ENCODE measurements at regions not wholly inside any gene's neighbourhood (a gene's known extent, or its start where the extent isn't known, plus 50 kb on each side); places are given as distances from the start of the nearest gene placed in this dataset.
"Not testable (repeated sequence)": the region's sequence is repeated elsewhere in the genome, so short reads cannot be mapped to it uniquely, and the experiment has no call there.

DNA sequence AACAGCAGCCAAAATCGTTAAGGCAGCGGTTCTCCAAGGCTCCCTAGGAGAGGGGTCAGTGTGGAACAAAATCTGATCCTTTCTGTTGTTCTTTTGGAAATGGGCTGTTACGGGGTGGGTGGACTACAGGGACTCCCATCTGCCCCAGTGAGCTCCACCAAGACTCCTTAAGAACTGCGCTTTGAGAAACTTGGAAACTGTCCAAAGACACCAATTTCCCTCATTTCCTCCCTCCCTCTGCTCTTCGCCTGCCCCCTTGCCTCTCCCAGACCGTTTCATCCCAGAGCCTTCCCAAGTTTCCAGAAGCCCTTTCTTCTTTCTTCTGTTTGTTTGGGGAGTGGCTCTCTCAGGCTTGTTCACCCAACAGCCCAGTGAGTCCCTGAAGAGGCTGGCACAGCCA, 205.4 kb downstream of the COPRS start:
- intact Hi-C loops (cut with DNase I) = loop anchor here in 1 of 2 donors (5.0 kb wide), 1 partner anchor 56 kb away; no protein-coding TSS in a partner anchor
- no peak for ATAC-seq
- no peak for DNase-seq

DNA sequence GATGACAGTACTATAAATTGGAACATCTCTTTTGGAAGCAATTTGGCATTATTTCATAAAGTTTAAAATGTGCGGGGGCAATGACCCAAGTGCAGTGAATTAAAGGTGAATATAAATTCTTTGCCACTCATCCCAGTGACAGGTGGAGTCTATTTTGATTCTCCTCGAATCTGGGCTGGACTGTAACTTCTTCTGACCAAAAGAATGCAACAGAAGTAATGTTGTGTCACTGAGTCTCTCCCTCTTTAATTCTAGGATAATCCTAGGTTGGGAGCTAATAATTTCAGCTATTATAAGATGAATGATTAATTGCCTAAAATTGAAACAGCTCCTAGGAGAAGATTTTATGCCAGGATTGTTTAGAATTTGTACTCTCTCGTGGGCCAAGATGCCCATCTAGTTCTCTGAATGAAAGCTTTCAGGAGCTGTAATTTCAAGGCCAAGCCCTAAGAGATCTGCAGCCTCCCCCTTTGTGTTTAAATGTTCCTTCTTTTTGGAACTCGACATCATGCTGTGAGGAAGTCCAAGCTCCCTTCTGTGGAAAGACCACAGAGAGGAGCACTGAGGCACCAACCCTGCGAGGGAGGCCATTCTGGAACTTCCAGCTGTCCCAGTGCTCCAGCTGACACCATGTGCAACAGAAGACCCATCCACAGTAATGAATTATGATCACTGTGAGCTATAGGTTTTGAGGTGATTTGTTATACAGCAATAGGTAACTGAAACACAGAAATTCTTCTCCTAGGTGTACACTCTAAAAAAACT, 208.1 kb downstream of the COPRS start:
- DNase-seq (no peak), ATAC-seq (no peak)
- intact Hi-C loops (cut with DNase I) = loop anchor here in 1 of 2 donors (5.0 kb wide), 1 partner anchor 54 kb away; no protein-coding TSS in a partner anchor

DNA sequence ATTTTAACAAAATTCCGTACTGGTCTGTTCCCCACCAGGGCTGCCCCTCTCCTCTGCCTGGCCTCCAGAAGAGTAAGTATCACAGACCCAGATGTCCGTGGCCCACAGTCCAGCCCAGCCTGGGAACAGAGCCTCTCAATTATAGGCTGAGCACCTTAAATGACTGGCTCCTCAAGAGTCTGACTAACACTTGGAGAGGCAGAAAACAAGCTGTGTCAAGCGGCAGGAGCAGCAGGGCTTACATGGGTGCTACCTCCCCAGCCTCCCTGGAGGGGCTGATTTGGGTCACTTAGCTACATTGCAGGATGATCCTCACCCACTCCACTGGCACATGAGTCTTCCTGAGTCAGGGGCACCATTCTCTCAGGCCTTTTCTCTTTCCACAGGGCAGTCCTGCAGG, 209.7 kb downstream of the COPRS start:
- ATAC-seq (no peak), DNase-seq (no peak)
- intact Hi-C loops (cut with DNase I) = no loop called here

DNA sequence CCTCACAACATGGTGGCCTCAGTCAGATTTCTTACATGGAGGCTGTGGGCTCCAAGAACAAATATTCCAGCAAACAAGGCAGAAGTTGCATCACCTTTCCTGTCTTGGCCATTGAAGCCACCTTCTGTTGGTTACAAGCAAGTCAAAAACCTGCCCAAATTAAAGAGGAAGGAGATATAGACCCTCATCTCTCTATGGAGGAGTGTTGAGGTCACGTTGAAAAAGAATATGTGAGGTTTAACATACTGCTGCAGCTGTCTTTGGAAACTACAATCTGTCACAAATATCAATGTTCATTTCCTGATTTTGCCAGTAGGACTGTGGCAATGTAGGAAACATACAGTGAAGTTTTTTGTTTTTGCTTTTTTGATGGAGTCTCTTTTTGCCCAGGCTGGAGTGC, 211.4 kb downstream of the COPRS start:
- no peak for ATAC-seq
- no peak for DNase-seq
- intact Hi-C loops (cut with DNase I) = no loop called here

DNA sequence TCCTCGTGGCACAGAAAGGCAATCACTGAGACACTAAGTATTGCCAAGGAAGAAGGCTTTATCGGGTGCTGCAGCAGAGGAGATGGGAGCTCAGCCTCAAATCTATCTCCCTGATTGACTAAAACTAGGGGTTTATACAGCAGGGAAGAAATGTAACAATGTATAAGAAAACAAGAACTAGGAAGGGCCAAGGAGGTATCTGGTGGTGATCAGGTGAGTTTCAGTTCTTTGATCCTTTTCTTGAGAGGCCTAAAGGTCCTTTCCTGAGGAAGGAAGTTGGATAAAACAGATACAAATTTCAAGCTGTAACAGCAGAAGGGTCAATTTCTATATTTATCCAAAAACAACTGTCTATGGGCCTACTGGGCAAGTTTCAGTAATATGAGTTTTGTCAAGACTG, 212.4 kb downstream of the COPRS start:
- DNase-seq (no peak), ATAC-seq (no peak)
- intact Hi-C loops (cut with DNase I) = no loop called here

DNA sequence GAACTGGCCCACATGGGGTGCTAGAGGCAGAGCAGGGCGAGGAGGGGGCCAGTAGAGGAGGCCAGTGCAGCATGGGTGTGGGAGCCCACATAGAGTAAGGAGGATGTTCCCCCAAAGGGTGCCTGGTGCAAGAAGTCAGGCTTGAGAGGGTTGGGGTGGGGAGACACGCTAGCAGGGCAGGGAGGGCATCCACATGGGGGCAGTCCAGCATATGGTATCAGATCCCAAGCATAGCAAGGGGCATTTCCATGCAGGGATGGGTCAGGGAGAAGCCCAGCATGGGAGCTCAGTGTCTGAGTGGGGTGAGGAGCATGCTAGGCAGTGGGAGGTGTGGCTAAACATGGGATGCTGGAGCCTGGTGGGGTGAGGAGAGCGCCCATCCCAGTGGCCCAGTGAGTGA, 213.7 kb downstream of the COPRS start:
- no peak for DNase-seq
- intact Hi-C loops (cut with DNase I) = no loop called here
- ATAC-seq = no peak

DNA sequence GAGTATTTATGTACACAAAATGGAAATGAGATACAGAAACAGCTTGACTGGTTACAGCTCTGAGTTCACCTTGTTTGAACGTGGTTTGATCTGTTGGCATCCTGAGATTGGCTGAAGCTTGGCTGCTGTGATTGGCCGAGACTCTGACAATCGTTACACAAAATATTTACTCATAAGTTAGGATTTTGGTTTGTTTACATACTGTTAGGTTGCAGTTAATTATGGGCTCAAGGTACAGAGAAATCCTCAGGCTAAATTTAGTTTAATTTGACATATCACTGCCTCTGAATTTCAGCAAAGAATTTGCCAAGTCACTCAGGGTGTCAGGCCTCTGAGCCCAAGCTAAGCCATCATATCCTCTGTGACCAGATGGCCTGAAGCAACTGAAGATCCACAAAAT, 227.3 kb downstream of the COPRS start:
- intact Hi-C loops (cut with DNase I) = no loop called here
- DNase-seq = no peak
- no peak for ATAC-seq

DNA sequence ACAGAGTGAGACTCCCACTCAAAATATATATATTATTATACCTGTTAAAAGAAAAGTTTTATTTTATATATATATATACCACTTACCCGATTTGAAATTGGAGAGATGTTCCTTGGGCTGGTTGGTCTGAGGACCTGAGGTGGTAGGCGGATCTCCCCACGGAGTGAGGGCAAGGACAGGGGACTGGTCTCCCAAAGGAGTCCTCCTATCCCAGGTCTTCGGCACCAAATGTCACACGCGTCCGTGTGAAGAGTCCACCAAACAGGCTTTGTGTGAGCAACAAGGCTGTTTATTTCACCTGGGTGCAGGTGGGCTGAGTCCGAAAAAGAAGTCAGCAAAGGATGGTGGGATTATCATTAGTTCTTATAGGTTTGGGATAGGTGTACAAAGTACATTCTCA, 228.2 kb downstream of the COPRS start:
- DNase-seq; intact Hi-C loops (cut with DNase I); ATAC-seq: not testable (repeated sequence)

DNA sequence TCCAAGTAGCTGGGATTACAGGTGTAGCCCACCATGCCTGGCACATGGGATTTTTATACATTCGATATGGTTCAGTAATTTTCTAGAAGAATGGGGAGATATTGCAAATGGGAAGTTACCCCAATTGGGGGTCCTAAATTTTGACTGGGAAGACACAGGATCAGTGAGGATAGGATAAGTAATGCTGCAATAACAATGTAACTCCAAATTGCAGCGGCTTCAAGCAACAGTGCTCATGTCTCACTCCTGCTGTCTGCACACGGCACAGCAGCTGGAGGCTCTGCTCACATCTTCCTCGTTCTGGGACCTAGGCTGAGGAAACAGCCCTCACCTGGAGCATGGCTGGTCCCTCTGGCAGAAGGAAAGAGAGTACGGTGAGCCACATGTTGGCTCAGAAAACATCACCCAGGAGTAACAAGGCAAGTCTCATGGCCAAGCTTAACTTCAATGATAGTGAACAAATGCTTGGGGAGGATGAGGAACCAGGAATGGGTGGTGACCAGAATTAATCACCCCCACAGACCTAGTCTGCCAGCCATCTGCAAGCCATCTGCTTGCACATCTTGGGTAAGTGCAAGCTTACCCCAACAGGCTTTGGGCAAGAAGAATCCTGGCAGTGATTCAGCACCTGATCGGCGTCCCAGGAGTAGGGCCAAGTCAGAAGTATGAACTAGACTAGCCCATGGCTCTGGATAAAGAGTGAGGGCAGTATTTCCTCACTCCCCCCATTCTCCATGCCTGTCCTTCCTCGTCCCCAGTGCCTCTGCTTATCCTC, 229.2 kb downstream of the COPRS start:
- ATAC-seq (no peak), DNase-seq (no peak)
- intact Hi-C loops (cut with DNase I) = no loop called here

DNA sequence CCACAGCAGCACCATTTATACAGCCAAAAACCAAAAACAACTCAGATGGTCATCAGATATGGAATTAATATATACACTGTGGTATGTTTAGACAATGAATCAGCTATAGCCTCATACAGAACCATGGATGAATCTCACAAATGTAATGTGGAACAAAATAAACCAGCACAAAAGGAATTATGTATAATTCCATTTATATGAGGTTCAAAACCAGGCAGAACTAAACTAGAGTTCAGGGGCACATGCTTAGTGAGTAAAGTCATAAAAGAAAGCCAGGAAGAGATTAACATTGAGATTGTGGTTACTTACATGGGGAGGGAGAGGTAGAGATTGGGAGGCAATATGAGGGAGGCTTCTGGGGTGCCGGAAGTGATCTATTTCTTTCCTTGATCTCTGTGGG, 231.1 kb downstream of the COPRS start:
- ATAC-seq (no peak), DNase-seq (no peak)
- intact Hi-C loops (cut with DNase I) = no loop called here

DNA sequence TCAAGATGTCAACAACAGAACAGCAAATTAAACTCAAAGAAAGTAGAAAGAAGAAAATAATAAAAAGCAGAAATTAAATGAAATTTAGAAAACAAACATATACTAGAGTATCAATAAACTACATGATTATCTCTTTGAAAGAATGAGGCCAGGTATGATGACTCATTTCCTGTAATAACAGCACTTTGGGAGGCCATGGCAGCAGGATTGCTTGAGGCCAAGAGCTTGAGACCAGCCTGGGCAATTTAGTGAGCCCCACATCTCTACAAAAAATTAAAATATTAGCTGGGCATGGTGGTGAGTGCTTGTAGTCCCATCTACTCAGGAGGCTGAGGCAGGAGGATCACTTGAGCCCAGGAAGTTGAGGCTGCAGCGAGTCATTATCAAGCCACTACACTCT, 232.5 kb downstream of the RAB11FIP4 start:
- no peak for ATAC-seq
- no peak for DNase-seq
- intact Hi-C loops (cut with DNase I) = no loop called here

DNA sequence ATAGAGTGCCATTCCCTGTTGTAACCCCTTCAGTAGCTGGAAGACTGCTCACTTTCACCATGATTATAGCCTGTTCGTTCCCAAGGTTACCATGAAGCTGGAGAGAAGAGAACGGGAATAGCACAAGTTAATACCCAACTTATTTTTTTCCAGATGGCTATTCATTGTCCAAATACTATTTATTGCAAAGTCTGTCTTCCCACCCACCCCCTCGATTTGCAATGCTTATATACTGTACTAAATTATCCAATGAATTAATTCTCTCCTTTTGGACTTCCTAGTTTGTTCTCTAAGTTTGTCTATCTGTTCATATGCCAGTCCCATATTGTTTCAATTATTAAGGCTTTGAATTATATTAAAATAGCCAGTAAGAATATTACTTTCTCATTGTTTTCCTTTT, 231.0 kb downstream of the RAB11FIP4 start:
- intact Hi-C loops (cut with DNase I) = no loop called here
- no peak for ATAC-seq
- DNase-seq = no peak

DNA sequence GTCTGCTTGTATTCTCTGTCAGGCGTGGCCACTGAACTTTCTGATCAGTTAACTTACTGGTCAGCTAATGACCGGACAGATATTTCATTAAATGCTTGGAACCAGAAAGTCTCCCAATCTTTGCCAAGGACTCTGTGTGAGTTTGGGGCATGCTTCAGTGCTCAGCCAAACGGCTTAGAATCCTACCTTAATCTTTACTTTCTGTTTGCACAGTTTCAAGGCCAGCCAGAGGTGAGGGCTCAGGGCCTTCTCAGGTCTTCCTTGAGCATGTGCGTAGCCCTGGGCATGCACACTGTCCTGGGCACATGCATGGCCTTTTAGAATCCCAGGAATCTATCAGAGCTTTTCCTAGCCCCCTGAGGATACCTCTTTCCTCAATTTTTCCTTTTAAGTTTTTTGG, 230.1 kb downstream of the RAB11FIP4 start:
- intact Hi-C loops (cut with DNase I) = no loop called here
- DNase-seq = no peak
- ATAC-seq = no peak

DNA sequence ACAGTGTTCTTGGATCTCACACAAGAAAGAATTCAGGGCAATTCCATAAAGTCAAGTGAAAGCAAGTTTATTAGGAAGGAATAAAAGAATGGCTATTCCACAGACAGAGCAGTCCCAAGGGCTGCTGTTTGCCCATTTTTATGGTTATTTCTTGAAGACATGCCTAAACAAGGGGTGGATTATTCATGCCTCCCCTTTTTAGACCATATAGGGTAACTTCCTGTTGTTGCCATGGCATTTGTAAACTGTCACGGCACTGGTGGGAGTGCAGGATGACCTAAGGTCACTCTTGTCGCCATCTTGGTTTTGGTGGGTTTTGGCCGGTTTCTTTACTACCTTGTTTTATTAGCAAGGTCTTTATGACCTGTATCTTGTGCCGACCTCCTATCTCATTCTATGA, 219.6 kb downstream of the RAB11FIP4 start:
- ATAC-seq; intact Hi-C loops (cut with DNase I); DNase-seq: not testable (repeated sequence)

DNA sequence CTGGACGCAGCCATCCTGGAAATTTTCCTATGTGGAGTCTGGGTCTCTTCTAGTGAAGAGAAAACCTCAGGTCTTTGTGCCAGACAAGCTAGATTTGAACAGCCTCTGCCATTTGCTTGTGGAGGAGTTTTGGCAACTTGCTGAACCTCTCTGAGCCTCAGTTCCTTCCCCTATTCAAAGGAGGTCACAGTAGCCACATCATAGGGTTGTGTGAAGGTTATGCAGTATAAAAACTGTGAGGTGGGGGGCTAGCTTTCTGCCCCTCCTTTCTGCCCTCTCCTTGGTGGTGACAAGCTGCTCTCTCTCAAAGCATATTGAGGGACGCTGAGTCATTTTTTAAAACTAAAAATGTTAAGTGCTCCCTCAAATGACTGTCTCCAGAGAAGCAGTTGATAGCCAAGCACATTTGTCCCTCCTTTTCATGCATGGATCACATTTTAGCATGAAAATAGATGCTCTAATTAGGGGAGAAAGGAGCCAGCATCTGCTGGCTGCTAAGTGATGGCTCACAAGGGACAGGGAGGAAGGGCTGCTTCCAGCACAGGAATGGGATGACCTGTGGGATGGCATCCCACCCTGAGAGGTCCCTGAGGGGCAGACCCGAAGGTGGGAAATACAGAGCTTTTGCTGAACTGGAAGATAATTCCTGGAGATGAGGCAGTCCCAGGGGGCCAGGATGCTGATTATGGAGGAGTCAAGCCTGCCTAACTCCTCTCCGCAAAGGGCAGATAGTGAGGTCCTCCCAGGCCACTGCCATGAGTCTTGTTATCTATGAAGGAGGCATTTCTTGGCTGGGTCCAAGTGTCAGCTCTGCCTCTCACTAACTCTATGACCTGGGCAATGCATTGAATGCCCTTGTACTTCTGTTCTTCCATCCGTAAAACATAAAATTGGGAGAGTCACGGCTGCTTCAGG, 218.8 kb downstream of the RAB11FIP4 start:
- ATAC-seq = no peak
- no peak for DNase-seq
- intact Hi-C loops (cut with DNase I) = no loop called here

DNA sequence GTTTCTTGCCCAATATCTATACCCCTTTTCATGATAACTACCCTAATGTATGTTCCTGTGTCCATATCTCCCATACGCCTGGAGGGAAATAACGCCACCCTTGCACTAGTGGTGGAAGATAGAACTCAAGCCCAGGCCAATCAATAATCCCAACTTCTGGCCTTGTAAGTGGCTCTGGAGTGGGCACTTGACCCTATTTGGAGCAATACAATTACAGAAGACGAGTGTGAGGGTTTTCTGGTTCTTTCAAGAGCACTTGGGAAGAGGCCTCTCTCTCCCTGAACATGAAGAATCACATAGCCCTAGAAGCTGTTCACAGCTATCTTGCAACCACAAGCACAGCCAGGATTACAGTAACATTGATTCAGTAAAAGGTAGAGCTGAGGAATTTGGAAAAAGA, 217.9 kb downstream of the RAB11FIP4 start:
- intact Hi-C loops (cut with DNase I) = no loop called here
- no peak for ATAC-seq
- DNase-seq = no peak

DNA sequence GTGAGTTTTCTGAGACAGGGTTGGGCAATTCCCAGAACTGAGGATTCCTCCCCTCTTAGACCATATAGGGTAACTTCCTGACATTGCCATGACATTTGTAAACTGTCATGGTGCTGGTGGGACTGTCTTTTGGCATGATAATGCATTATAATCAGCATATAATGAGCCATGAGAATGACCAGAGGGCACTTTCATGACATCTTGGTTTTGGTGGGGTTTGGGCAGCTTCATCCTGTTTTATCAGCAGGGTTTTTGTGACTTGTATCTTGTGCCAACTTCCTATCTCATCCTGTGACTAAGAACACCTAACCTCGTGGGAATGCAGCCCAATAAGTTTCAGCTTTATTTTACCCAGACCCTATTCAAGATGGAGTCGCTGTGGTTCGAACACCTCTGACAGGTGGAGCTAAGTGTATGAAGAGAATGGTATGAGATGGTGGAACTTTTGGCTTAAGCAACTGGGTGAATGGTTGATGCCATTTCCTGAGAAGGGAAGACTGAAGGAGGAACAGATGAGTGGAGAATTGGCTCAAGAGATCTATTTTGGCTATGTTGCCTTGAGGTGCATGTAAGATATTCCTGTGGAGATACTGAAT, 217.3 kb downstream of the RAB11FIP4 start:
- DNase-seq (no peak), ATAC-seq (no peak)
- intact Hi-C loops (cut with DNase I) = no loop called here

DNA sequence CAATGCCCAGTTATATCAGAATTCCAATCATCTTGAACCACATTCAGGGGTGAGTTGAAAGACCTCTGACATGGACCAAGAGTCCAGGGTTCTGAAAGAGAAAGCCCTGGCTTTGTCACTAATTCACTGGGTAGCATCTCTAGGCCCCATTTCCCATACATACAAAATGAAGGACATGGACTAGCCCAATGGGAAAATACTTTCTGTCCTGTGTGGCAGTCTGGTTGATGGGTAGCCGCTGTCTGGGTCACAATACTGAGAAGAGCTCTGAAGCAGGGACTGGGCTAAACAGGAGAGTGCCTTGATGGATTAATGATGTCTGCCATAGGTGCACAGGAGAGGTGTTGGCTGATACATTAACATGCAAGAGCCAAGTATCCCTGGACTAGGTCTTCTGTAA, 214.3 kb downstream of the RAB11FIP4 start:
- intact Hi-C loops (cut with DNase I) = no loop called here
- ATAC-seq (no peak), DNase-seq (no peak)

DNA sequence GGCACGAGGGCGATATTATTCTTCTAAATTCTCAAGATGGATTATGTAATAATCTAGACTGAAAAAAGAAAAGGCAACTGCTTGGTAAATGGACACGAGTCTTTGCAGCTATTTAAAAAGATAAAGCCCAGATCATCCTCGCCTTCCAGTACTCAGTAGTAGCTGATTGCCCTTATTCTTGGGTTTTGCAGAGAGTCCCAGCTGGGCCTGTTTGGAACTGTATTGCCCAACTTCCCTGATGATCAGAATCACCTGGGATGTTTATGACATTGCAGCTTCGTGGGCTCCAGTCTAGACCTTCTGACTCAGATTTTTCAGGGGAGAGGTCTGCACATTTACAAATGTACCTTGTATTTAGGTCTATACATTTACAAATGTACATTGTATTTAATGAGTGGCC, 213.5 kb downstream of the RAB11FIP4 start:
- no peak for ATAC-seq
- intact Hi-C loops (cut with DNase I) = no loop called here
- DNase-seq = no peak
